ENCODE measurements at regions not wholly inside any gene's neighbourhood (a gene's known extent, or its start where the extent isn't known, plus 50 kb on each side); places are given as distances from the start of the nearest gene placed in this dataset.

GRCh38 chr9:3650994-3651622 is 125.3 kb upstream of the RFX3 start:
- TF ChIP-seq CTCF (conservative IDR thresholded peaks at IDR 0.05) (no peak), EZH2 (IDR thresholded peaks at IDR 0.05; ENCODE audit: low read depth) (no peak)

Measured in PC-9 (cell line).